ENCODE measurements at regions not wholly inside any gene's neighbourhood (a gene's known extent, or its start where the extent isn't known, plus 50 kb on each side); places are given as distances from the start of the nearest gene placed in this dataset.

GRCh38 chr3:145055375-145056076 lies 1083.9 kb downstream of the DIPK2A start:
- TF ChIP-seq EZH2 (IDR thresholded peaks at IDR 0.05; ENCODE audit: low read length, missing control alignments), result no peak
- no peak for DNase-seq (ENCODE audit: low read depth in 2 of 2)
- Histone ChIP-seq H4K20me1 (ENCODE audit: control insufficient read depth, extremely low read depth, insufficient read depth, low read length) (no peaks in the 10 kb centered on the region), H3K27me3 (ENCODE audit: control insufficient read depth, insufficient read depth, low read length) (no peaks in the 10 kb centered on the region), H3K4me3 (replicated peaks in 1 of 4; ENCODE audit: control extremely low read depth in 1 of 4, insufficient read depth in 1 of 4, low read depth in 3 of 4, low read length in 4 of 4) (no peak overlapping the region), H3K4me2 (ENCODE audit: extremely low read depth, insufficient read depth, low read length) (no peak overlapping the region), H3K36me3 (ENCODE audit: control insufficient read depth, insufficient read depth, low read length) (no peaks in the 10 kb centered on the region), H3K79me2 (ENCODE audit: control insufficient read depth, insufficient read depth, low read length) (no peaks in the 10 kb centered on the region), H3K9ac (ENCODE audit: insufficient read depth, low read length) (no peak overlapping the region), H3K9me3 (ENCODE audit: control insufficient read depth, insufficient read depth, low read depth, low read length) (no peaks in the 10 kb centered on the region), H3K4me1 (ENCODE audit: control insufficient read depth, extremely low read depth, insufficient read depth, low read length) (no peaks in the 10 kb centered on the region), H2AFZ (ENCODE audit: low read length) (no peak overlapping the region), H3K27ac (ENCODE audit: insufficient read depth, low read length) (no peak overlapping the region)

GRCh38 chr3:145058483-145058882 lies 1086.9 kb downstream of the DIPK2A start:
- Histone ChIP-seq H3K4me1 (ENCODE audit: control insufficient read depth, extremely low read depth, insufficient read depth, low read length) (no peaks in the 10 kb centered on the region), H4K20me1 (ENCODE audit: control insufficient read depth, extremely low read depth, insufficient read depth, low read length) (no peaks in the 10 kb centered on the region), H3K4me2 (ENCODE audit: extremely low read depth, insufficient read depth, low read length) (no peak overlapping the region), H3K27ac (ENCODE audit: insufficient read depth, low read length) (no peak overlapping the region), H3K4me3 (replicated peaks in 1 of 4; ENCODE audit: control extremely low read depth in 1 of 4, insufficient read depth in 1 of 4, low read depth in 3 of 4, low read length in 4 of 4) (no peak overlapping the region), H3K79me2 (ENCODE audit: control insufficient read depth, insufficient read depth, low read length) (no peaks in the 10 kb centered on the region), H2AFZ (ENCODE audit: low read length) (no peak overlapping the region), H3K9me3 (ENCODE audit: control insufficient read depth, insufficient read depth, low read depth, low read length) (no peaks in the 10 kb centered on the region), H3K9ac (ENCODE audit: insufficient read depth, low read length) (no peak overlapping the region), H3K36me3 (ENCODE audit: control insufficient read depth, insufficient read depth, low read length) (no peaks in the 10 kb centered on the region), H3K27me3 (ENCODE audit: control insufficient read depth, insufficient read depth, low read length) (no peaks in the 10 kb centered on the region)
- no peak for TF ChIP-seq EZH2 (IDR thresholded peaks at IDR 0.05; ENCODE audit: low read length, missing control alignments)
- TF ChIP-seq CTCF (conservative IDR thresholded peaks at IDR 0.05 in 1 of 2, IDR thresholded peaks at IDR 0.05 in 1 of 2; ENCODE audit: low read depth in 1 of 2, low read length in 2 of 2), result no peak
- peak in 1 of 2 donors; percentile 8 for DNase-seq (ENCODE audit: low read depth in 2 of 2)

GRCh38 chr3:145063616-145064015 lies 1092.0 kb downstream of the DIPK2A start:
- H3K4me3 ChIP-seq (replicated peaks in 1 of 4; ENCODE audit: control extremely low read depth in 1 of 4, insufficient read depth in 1 of 4, low read depth in 3 of 4, low read length in 4 of 4), result no peak overlapping the region
- H3K4me2 ChIP-seq (ENCODE audit: extremely low read depth, insufficient read depth, low read length), result no peak overlapping the region
- H3K27me3 ChIP-seq (ENCODE audit: control insufficient read depth, insufficient read depth, low read length), result no peaks in the 10 kb centered on the region
- TF ChIP-seq EZH2 (IDR thresholded peaks at IDR 0.05; ENCODE audit: low read length, missing control alignments), result no peak
- TF ChIP-seq CTCF (conservative IDR thresholded peaks at IDR 0.05 in 1 of 2, IDR thresholded peaks at IDR 0.05 in 1 of 2; ENCODE audit: low read depth in 1 of 2, low read length in 2 of 2), result no peak
- H3K4me1 ChIP-seq (ENCODE audit: control insufficient read depth, extremely low read depth, insufficient read depth, low read length), result no peaks in the 10 kb centered on the region
- H2AFZ ChIP-seq (ENCODE audit: low read length), result no peak overlapping the region
- H4K20me1 ChIP-seq (ENCODE audit: control insufficient read depth, extremely low read depth, insufficient read depth, low read length), result no peaks in the 10 kb centered on the region
- no peaks in the 10 kb centered on the region for H3K79me2 ChIP-seq (ENCODE audit: control insufficient read depth, insufficient read depth, low read length)
- H3K9ac ChIP-seq (ENCODE audit: insufficient read depth, low read length), result no peak overlapping the region
- no peaks in the 10 kb centered on the region for H3K36me3 ChIP-seq (ENCODE audit: control insufficient read depth, insufficient read depth, low read length)
- H3K27ac ChIP-seq (ENCODE audit: insufficient read depth, low read length), result no peak overlapping the region
- H3K9me3 ChIP-seq (ENCODE audit: control insufficient read depth, insufficient read depth, low read depth, low read length), result no peaks in the 10 kb centered on the region
- no peak for DNase-seq (ENCODE audit: low read depth in 2 of 2)
